H1 (cell line): ENCODE measurements at regions not wholly inside any gene's neighbourhood (a gene's known extent, or its start where the extent isn't known, plus 50 kb on each side); places are given as distances from the start of the nearest gene placed in this dataset.

Experiments
- CTCF ChIP-seq, 3 experiments: IDR thresholded peaks; 1 replicate in 2 of 3; 2 replicates in 1 of 3; pipeline versions ENCODE4 v1.5.1 to v1.6.1; 2011; ENCODE audit warnings: low read length in 3 of 3, mild to moderate bottlenecking in 3 of 3, inconsistent platforms in 2 of 3, low read depth in 1 of 3, moderate library complexity in 1 of 3; ENCODE audit not compliant: insufficient read depth in 1 of 3; ENCODE audit errors: control extremely low read depth in 1 of 3
- EP300 ChIP-seq, 2 experiments: IDR thresholded peaks; 1 replicate in 1 of 2; 2 replicates in 1 of 2; pipeline ENCODE4 v1.6.1; 2011 to 2012; ENCODE audit warnings: low read depth in 2 of 2, low read length in 2 of 2, mild to moderate bottlenecking in 2 of 2, borderline replicate concordance in 1 of 2, inconsistent platforms in 1 of 2, moderate library complexity in 1 of 2
- POLR2AphosphoS5 ChIP-seq: IDR thresholded peaks from 2 replicates; pipeline ENCODE4 v1.6.1; 2011; ENCODE audit warnings: low read depth, low read length
- TAF1 ChIP-seq: IDR thresholded peaks from 2 replicates; pipeline ENCODE4 v1.6.1; 2011; ENCODE audit warnings: mild to moderate bottlenecking, low read depth, low read length

- TF ChIP-seq TAF1 (no peak), CTCF (IDR thresholded peaks at IDR 0.05; ENCODE audit: control extremely low read depth in 1 of 3, insufficient read depth in 1 of 3, low read depth in 1 of 3, low read length in 3 of 3) (no peak), EP300 (IDR thresholded peaks at IDR 0.05; ENCODE audit: borderline replicate concordance in 1 of 2, low read depth in 2 of 2, low read length in 2 of 2) (no peak), POLR2AphosphoS5 (no peak)
Observed at GRCh38 chr1:176271572-176271971, 64.5 kb upstream of the COP1 start.
